Caco-2 (cell line): ENCODE measurements at regions not wholly inside any gene's neighbourhood (a gene's known extent, or its start where the extent isn't known, plus 50 kb on each side); places are given as distances from the start of the nearest gene placed in this dataset.

ENCODE experiments used
- BruUV-seq: library from RNA; stranded (reverse); fragments of 400-500 nt; replicated peaks from 2 replicates; lab custom pipeline; 2021; lab: Mats Ljungman, UMichigan
- CTCF ChIA-PET: fragments of 300-600 bp; sonication (Branson Sonifier 250); formaldehyde crosslinking; loops from one replicate; lab custom pipeline; 2022; ENCODE audit warnings: antibody characterized with exemption; lab: Charles Lee
- POLR2A ChIA-PET: fragments of 300-600 bp; sonication (Branson Sonifier 250); formaldehyde crosslinking; loops from one replicate; lab custom pipeline; 2022; ENCODE audit warnings: antibody characterized with exemption; lab: Charles Lee
- DNase-seq, 2 experiments: peaks; one replicate each; pipeline versions ENCODE4 v3.0.0 to v3.0.0-alpha.2; 2020 to 2022
- H3K27me3 ChIP-seq: replicated peaks from 2 replicates; pipeline ENCODE4 v1.6.0; 2011; ENCODE audit warnings: low read length; ENCODE audit not compliant: control insufficient read depth, insufficient read depth
- H3K36me3 ChIP-seq: 2 replicates; pipeline ENCODE4 v1.5.1; 2011; ENCODE audit warnings: low read length; ENCODE audit not compliant: control insufficient read depth, insufficient read depth
- H3K4me1 ChIP-seq: fragments of 250-450 bp; sonication (Bioruptor Pico); 2 replicates; pipeline ENCODE4 v1.5.1; 2020; ENCODE audit warnings: mild to moderate bottlenecking
- H3K4me3 ChIP-seq: 2 replicates; pipeline ENCODE4 v1.5.1; 2011; ENCODE audit warnings: low read depth, mild to moderate bottlenecking, control low read depth, low read length
- H3K9me3 ChIP-seq: fragments of 250-450 bp; sonication (Bioruptor Pico); 2 replicates; pipeline ENCODE4 v1.5.1; 2020; ENCODE audit warnings: mild to moderate bottlenecking, moderate library complexity
- H3K27ac Mint-ChIP-seq: one replicate; pipeline ENCODE4 v1.8.0; 2022; ENCODE audit warnings: mixed read lengths; ENCODE audit not compliant: unreplicated experiment
- H3K27me3 Mint-ChIP-seq: one replicate; pipeline ENCODE4 v1.8.0; 2022; ENCODE audit warnings: mixed read lengths; ENCODE audit not compliant: insufficient read depth, unreplicated experiment
- H3K36me3 Mint-ChIP-seq: one replicate; pipeline ENCODE4 v1.8.0; 2022; ENCODE audit warnings: mild to moderate bottlenecking, mixed read lengths; ENCODE audit not compliant: insufficient read depth, unreplicated experiment
- H3K4me1 Mint-ChIP-seq: one replicate; pipeline ENCODE4 v1.8.0; 2022; ENCODE audit warnings: low read depth, mixed read lengths; ENCODE audit not compliant: unreplicated experiment
- H3K4me3 Mint-ChIP-seq: one replicate; pipeline ENCODE4 v1.8.0; 2022; ENCODE audit warnings: mild to moderate bottlenecking, moderate library complexity, mixed read lengths; ENCODE audit not compliant: unreplicated experiment
- H3K9me3 Mint-ChIP-seq: one replicate; pipeline ENCODE4 v1.8.0; 2022; ENCODE audit warnings: mixed read lengths; ENCODE audit not compliant: unreplicated experiment
- intact Hi-C: fragments of 100-400 bp; cut with micrococcal nuclease; formaldehyde crosslinking; loops from one replicate; pipeline ENCODE4 v1.10.0; 2022; ENCODE audit not compliant: unreplicated experiment
- TF ChIP-seq, protein P1 (sequence below), 2 experiments: fragments of 200-600 bp in 1 of 2; IDR thresholded peaks; 1 replicate in 1 of 2; 2 replicates in 1 of 2; pipeline versions ENCODE4 v1.5.1 to v1.8.0; 2011 to 2022; ENCODE audit warnings: antibody characterized with exemption in 1 of 2, control low read depth in 1 of 2, inconsistent platforms in 1 of 2, low read depth in 1 of 2, low read length in 1 of 2, mild to moderate bottlenecking in 1 of 2, moderate library complexity in 1 of 2; ENCODE audit not compliant: insufficient read depth in 1 of 2, severe bottlenecking in 1 of 2, unreplicated experiment in 1 of 2

DNA sequence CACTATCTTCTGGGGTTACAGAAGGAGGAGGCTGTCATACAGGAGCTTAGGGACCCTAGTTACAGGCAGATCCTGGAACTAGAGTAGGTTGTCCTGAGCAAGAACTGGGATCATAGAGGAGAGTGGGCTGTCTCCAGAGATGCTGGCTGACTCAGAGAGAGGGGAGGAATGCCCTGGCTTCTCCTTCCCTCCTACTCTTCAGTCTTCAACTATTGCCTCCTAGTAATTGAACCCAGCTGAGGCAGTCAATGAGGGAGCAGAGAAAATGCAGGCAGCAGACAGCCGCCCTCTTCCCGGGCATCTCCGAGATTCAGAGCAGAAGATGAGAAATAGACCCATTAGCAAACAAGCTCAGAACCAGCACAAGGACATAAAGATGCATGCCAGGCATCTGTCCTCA, 118.3 kb upstream of the PDE5A start:
- BruUV-seq: no TSS peak
- H3K27me3 Mint-ChIP-seq: no peaks in the 10 kb centered on the region
- no peaks in the 10 kb centered on the region for H3K36me3 Mint-ChIP-seq
- Histone ChIP-seq H3K4me1 (no peaks in the 10 kb centered on the region), H3K36me3 (no peaks in the 10 kb centered on the region), H3K9me3 (no peaks in the 10 kb centered on the region), H3K4me3 (no peak overlapping the region), H3K27me3 (no peaks in the 10 kb centered on the region)
- CTCF ChIA-PET: no interaction called here
- TF ChIP-seq, protein P1, sequence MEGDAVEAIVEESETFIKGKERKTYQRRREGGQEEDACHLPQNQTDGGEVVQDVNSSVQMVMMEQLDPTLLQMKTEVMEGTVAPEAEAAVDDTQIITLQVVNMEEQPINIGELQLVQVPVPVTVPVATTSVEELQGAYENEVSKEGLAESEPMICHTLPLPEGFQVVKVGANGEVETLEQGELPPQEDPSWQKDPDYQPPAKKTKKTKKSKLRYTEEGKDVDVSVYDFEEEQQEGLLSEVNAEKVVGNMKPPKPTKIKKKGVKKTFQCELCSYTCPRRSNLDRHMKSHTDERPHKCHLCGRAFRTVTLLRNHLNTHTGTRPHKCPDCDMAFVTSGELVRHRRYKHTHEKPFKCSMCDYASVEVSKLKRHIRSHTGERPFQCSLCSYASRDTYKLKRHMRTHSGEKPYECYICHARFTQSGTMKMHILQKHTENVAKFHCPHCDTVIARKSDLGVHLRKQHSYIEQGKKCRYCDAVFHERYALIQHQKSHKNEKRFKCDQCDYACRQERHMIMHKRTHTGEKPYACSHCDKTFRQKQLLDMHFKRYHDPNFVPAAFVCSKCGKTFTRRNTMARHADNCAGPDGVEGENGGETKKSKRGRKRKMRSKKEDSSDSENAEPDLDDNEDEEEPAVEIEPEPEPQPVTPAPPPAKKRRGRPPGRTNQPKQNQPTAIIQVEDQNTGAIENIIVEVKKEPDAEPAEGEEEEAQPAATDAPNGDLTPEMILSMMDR (IDR thresholded peaks at IDR 0.05; ENCODE audit: insufficient read depth in 1 of 2, low read depth in 1 of 2, low read length in 1 of 2, severe bottlenecking in 1 of 2, unreplicated experiment in 1 of 2): no peak
- no peak overlapping the region for H3K4me3 Mint-ChIP-seq
- POLR2A ChIA-PET: no interaction called here
- no peak overlapping the region for H3K27ac Mint-ChIP-seq
- no peak for DNase-seq
- no peaks in the 10 kb centered on the region for H3K4me1 Mint-ChIP-seq
- intact Hi-C loops: no loop called here
- H3K9me3 Mint-ChIP-seq: no peaks in the 10 kb centered on the region

DNA sequence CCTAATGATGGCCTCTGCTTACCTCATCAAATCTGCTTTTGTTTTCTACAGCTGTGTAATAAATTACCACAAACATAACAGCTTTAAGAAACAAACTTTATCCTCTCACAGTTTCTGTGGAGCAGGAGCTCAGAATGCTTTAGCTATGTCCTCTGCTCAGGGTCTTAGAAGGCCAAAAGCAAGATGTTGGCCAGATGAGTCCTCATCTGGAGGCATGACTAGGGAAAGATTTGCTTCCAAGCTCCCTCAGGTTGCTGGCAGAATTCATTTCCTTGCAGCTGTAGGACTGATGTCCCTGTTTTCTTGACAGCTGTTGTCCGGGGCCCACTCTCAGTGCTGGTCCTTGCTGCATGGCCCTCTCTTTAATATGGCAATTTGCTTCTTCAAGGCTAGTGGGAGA, 116.7 kb upstream of the PDE5A start:
- H3K27ac Mint-ChIP-seq: no peak overlapping the region
- TF ChIP-seq, protein P1 (IDR thresholded peaks at IDR 0.05; ENCODE audit: insufficient read depth in 1 of 2, low read depth in 1 of 2, low read length in 1 of 2, severe bottlenecking in 1 of 2, unreplicated experiment in 1 of 2): no peak
- H3K36me3 Mint-ChIP-seq: no peaks in the 10 kb centered on the region
- intact Hi-C loops: no loop called here
- Histone ChIP-seq H3K9me3 (no peaks in the 10 kb centered on the region), H3K4me1 (no peaks in the 10 kb centered on the region), H3K4me3 (no peak overlapping the region), H3K36me3 (no peaks in the 10 kb centered on the region), H3K27me3 (no peaks in the 10 kb centered on the region)
- no TSS peak for BruUV-seq
- no peaks in the 10 kb centered on the region for H3K27me3 Mint-ChIP-seq
- no peaks in the 10 kb centered on the region for H3K9me3 Mint-ChIP-seq
- ChIA-PET POLR2A (no interaction called here), CTCF (no interaction called here)
- no peak overlapping the region for H3K4me3 Mint-ChIP-seq
- no peak for DNase-seq
- no peaks in the 10 kb centered on the region for H3K4me1 Mint-ChIP-seq

DNA sequence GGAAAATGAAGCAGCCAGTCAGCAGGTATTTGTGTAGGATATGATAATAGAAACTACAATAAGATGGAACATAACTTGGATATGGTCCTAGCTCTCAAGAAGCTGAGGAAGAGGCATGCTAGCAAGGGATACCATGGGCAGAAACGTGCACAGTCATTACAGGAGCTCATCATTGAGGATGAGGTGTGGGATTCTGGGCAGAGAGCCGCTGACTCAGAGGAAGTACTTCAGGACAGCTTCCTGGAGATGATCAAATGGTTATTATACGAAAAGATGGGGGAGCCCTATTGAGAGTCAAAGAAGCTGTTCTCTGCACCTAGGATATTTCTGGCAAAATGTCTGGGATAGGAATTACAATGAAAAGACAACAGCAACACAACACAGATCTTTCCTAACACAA, 116.0 kb upstream of the PDE5A start:
- intact Hi-C loops: no loop called here
- Mint-ChIP-seq H3K4me1 (no peaks in the 10 kb centered on the region), H3K36me3 (no peaks in the 10 kb centered on the region), H3K9me3 (no peaks in the 10 kb centered on the region), H3K27me3 (no peaks in the 10 kb centered on the region), H3K27ac (no peak overlapping the region), H3K4me3 (no peak overlapping the region)
- Histone ChIP-seq H3K4me3 (no peak overlapping the region), H3K4me1 (no peaks in the 10 kb centered on the region), H3K27me3 (no peaks in the 10 kb centered on the region), H3K9me3 (no peaks in the 10 kb centered on the region), H3K36me3 (no peaks in the 10 kb centered on the region)
- BruUV-seq: no TSS peak
- CTCF ChIA-PET: no interaction called here
- DNase-seq: no peak
- POLR2A ChIA-PET: no interaction called here
- TF ChIP-seq, protein P1 (IDR thresholded peaks at IDR 0.05; ENCODE audit: insufficient read depth in 1 of 2, low read depth in 1 of 2, low read length in 1 of 2, severe bottlenecking in 1 of 2, unreplicated experiment in 1 of 2): no peak
